ENCODE measurements at regions not wholly inside any gene's neighbourhood (a gene's known extent, or its start where the extent isn't known, plus 50 kb on each side); places are given as distances from the start of the nearest gene placed in this dataset.

DNA sequence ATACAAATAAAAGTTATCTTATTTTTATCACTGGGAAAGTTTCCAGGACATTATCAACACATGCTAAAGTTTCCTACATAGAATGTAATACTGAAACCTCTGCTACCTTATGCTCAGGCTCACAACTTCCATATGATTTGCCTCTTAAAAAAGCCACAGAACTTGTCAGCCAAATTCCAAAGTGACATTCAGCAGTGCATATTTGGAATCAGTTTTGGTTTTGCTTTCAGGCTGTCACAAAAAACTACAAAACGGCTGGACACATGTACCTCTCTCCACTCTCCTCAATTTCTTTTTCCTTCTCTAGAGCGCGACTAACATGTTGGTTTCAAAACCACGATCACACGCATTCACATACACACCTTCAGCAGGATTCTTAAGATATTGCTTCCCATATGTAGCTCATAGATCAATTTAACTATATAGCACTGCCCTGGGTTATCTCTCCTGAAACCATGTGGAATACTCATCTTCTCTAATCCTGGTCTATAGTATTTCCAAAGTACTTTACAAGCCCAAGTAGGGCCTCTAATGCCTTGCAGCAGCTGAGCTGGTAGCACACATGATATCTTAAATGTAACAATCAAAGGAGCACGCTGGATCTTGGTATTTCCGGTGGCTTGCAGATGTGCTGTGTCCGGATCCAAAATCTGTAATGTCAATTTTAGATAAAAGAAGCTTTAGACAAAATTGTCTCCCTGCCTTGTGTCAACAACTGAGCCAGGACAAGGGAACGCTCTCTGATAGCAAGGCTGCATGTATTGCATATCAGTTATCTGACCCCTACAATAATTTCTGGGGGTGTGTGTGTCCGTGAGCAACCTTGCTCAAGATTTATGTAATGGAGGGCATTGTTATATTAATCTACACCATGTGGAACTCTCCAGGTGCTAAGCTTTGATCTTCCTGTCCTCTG lies 203.2 kb downstream of the DMRT2 start:
- no peak for ATAC-seq (ENCODE audit: poor library complexity)

GRCh38 chr9:1254071-1254470 lies 203.9 kb downstream of the DMRT2 start:
- no peak for ATAC-seq (ENCODE audit: poor library complexity)
- intact Hi-C loops (cut with DNase I), result no loop called here
- DNase-seq, result no peak

More for the DNA sequence above, 203.2 kb downstream of the DMRT2 start:
- intact Hi-C loops (cut with DNase I), result no loop called here
- no peak for DNase-seq

GRCh38 chr9:1256178-1256577 lies 206.0 kb downstream of the DMRT2 start:
- ATAC-seq (ENCODE audit: poor library complexity), result no peak
- intact Hi-C loops (cut with DNase I), result no loop called here
- DNase-seq, result no peak

DNA sequence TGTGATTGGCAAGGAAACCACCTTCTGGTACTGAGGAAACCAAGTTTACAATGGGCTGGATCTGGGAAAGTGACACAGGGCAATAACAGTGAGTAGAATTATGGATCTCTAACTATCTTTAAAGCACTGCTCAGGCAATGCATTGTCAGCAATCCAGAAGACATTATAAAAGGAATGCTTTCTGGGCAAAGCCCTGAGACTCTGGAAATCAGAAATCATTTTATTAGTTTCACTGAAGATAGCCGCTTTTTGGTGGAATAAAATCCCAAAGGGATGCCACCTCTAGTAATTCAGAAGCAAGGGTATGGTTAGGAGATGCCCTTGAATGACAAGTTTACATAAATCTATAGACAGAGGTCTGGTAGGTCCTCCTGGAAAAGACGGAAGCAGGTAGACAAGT lies 211.1 kb downstream of the DMRT2 start:
- no peak for ATAC-seq (ENCODE audit: poor library complexity)
- intact Hi-C loops (cut with DNase I), result no loop called here
- DNase-seq, result no peak

DNA sequence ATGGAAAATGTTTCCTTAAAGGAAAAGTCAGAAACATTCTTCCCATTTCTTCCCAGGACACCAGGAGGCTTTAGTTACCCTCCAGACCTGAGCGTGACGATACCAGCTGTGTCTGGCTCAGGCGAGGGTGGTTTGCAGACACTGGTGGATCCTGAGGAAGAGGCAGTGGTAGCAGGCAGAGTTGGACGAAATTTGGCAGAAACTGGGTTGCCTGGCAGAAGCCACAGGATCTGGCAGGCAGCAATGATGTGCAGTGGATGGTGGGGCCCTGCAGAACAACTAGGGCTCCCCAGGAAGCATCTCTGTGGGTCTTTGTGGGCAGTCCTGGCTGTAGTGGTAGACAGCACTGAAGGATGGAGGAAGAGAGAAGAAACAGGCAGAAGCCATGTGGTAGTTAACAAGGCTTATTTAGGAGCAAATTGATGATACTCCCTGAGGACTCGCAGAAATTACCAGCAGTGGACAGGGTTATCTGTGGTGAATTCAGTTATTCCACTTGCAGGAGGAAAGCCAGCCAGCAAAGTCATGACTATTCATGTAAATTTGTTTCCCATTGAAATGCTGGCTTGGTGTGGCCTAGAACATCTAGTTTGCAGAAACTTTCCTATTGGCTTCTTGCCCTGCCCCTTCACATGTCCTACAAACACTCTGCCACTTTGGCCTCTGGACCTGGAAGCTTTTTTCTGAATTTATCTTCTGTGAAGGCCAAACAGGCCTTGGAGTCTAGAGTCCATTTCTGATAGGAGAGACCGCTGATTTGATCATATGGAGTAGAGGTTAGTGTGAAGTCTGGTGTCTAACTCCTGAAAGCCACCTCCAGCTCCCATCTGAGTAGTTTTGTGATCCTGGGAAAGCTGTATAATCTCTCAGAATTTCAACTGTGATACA lies 212.0 kb downstream of the DMRT2 start:
- DNase-seq, result no peak
- intact Hi-C loops (cut with DNase I), result no loop called here
- no peak for ATAC-seq (ENCODE audit: poor library complexity)

GRCh38 chr9:1267141-1267570 lies 217.0 kb downstream of the DMRT2 start:
- intact Hi-C loops (cut with DNase I), result no loop called here
- DNase-seq (no peak), ATAC-seq (ENCODE audit: poor library complexity) (no peak)

- intact Hi-C loops (cut with DNase I), result no loop called here
- DNase-seq, result no peak
- no peak for ATAC-seq (ENCODE audit: poor library complexity)
Observed at GRCh38 chr9:1267581-1267980, 217.4 kb downstream of the DMRT2 start.

- ATAC-seq (ENCODE audit: poor library complexity) (no peak), DNase-seq (no peak)
- intact Hi-C loops (cut with DNase I), result no loop called here
Observed at GRCh38 chr9:1269533-1270315, 219.6 kb downstream of the DMRT2 start.

DNA sequence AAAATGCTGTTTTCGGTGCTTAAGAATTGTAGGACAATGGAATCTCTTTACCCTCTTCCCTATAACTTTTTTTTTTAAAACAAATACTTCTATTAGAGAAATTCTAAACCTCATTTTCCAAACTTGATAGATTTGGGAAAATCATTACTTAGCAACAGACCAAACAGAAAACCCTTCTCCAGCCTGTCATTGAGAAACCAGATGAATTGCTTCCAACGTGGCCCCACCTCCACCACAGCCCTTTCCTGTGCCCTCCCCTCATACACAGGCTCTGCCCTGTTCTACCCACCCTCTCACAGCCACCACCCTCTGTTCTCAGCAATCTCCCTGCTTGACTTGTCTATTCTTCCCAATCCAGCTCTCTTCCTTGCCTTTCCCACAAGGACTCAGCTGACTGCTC lies 221.2 kb downstream of the DMRT2 start:
- DNase-seq, result no peak
- no peak for ATAC-seq (ENCODE audit: poor library complexity)
- intact Hi-C loops (cut with DNase I), result no loop called here

DNA sequence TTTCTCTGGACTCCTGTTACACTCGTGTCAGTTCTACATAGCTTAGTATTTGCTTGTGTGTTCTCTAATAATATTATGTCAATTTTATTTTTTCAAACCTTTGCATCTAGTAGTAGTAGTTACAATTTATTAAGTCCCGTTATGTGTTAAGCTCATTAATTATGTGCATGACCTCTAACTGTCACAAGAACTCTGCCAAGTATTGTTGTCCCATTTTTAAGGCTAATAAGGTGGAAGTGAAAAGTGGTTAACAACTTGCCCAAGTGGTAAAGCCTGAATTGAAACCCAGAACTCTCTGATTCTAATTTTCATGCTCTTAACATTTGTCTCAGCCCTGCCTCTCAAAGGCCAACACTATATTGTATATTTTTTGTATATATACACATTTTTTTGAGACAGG lies 221.6 kb downstream of the DMRT2 start:
- ATAC-seq (ENCODE audit: poor library complexity), result no peak
- intact Hi-C loops (cut with DNase I), result no loop called here
- no peak for DNase-seq

DNA sequence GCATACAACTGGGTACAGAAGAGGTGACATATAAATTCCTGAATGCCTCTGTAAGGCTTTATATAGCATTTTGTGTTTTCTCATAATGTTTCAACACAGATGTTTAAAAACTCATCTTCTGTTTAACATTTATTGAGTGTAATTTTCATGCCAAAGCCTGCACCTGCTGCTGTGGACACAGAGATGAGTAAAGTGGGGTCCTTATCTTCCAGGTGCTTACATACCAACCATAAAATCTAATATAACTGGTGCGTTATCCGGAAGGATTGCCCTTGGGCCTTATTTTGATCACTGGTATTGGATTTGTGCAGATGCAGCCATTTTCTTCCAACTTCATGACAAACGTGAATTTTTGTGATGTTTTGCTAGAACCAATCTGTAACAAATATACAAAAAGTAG lies 222.3 kb downstream of the DMRT2 start:
- intact Hi-C loops (cut with DNase I), result no loop called here
- no peak for ATAC-seq (ENCODE audit: poor library complexity)

GRCh38 chr9:1273859-1274258 lies 223.7 kb downstream of the DMRT2 start:
- no peak for ATAC-seq (ENCODE audit: poor library complexity)
- no peak for DNase-seq
- intact Hi-C loops (cut with DNase I), result no loop called here

More for the DNA sequence above, 222.3 kb downstream of the DMRT2 start:
- DNase-seq, result no peak

GRCh38 chr9:1274334-1274733 lies 224.2 kb downstream of the DMRT2 start:
- ATAC-seq (ENCODE audit: poor library complexity) (no peak), DNase-seq (no peak)
- intact Hi-C loops (cut with DNase I), result no loop called here

GRCh38 chr9:1276474-1276873 lies 226.3 kb downstream of the DMRT2 start:
- DNase-seq (no peak), ATAC-seq (ENCODE audit: poor library complexity) (no peak)
- intact Hi-C loops (cut with DNase I), result no loop called here

DNA sequence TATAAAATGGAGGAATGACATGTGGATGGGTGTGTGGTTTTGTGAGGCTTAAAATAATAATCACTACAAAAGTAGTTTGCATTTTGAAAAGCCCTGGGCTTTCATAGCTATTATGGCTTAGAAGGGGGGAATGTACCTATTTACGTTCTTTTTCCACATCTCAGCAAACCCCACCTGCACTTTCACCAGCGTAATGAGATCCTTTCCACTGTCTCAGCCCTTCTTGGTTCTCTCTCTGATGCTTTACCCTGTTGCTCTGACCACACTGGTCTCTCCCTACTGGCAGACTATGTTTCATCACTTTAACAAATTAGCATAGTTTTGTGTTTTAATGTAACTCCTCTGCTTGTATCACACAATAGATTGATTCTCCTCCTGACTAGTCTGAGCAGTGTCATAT lies 234.6 kb downstream of the DMRT2 start:
- DNase-seq (no peak), ATAC-seq (ENCODE audit: poor library complexity) (no peak)
- intact Hi-C loops (cut with DNase I), result no loop called here

DNA sequence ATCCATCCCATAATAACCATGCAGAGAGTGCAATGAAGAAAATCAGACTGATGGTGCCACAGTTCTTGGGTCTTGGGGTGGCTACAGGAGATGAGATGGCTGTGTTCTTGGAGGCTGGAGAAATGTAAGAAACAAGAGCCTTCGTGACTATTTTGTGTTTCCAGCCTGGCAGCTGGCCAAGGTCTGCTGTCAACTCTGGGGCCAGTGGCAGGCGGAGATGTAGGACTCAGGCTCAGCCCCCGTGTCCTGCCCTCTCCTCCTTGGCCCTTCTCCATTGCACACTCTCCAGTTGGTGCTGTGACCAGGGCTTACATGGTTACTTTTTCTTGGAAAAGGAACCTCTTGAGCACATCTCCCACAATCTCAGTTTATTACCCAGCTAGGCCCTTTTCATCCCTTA lies 235.4 kb downstream of the DMRT2 start:
- ATAC-seq (ENCODE audit: poor library complexity), result no peak
- intact Hi-C loops (cut with DNase I), result no loop called here
- DNase-seq, result no peak

DNA sequence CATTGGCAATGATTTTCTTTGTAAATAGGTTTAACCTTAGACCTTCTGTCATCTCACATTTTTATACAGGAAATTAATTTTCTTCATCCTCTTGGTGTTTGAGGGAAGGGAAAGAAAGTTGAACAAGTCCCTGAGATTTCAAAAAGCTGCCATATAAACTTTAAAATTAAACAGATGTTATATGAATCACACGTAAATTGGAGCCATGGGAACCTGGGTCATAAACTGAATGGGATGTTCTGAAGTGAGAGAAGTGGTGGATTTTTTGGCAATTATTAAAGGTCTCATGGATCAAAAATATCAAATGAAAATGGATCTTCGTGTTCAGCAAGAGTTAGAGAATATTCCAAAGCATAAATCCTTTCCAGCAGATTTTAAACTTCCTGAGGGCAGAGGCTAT lies 242.2 kb downstream of the DMRT2 start:
- no peak for DNase-seq
- intact Hi-C loops (cut with DNase I), result no loop called here
- no peak for ATAC-seq (ENCODE audit: poor library complexity)

- no peak for ATAC-seq (ENCODE audit: poor library complexity)
- intact Hi-C loops (cut with DNase I), result no loop called here
- no peak for DNase-seq
Observed at GRCh38 chr9:1294641-1295258, 244.6 kb downstream of the DMRT2 start.

- intact Hi-C loops (cut with DNase I), result no loop called here
- DNase-seq, result no peak
- ATAC-seq (ENCODE audit: poor library complexity), result no peak
Observed at GRCh38 chr9:1296331-1296730, 246.2 kb downstream of the DMRT2 start.
